Panc1 (cell line): ENCODE measurements at regions not wholly inside any gene's neighbourhood (a gene's known extent, or its start where the extent isn't known, plus 50 kb on each side); places are given as distances from the start of the nearest gene placed in this dataset.

Experiments used
- CTCF ChIP-seq: fragments of 450-650 bp; IDR thresholded peaks from 2 replicates; pipeline ENCODE4 v1.5.1; 2017; ENCODE audit warnings: mild to moderate bottlenecking
- POLR2AphosphoS5 ChIP-seq: IDR thresholded peaks from 2 replicates; pipeline ENCODE4 v1.6.1; 2012; ENCODE audit warnings: mild to moderate bottlenecking, low read depth, low read length, moderate library complexity
- REST ChIP-seq, 2 experiments: IDR thresholded peaks; 2 replicates each; pipeline ENCODE4 v1.6.1; 2011 to 2012; ENCODE audit warnings: low read depth in 2 of 2, control low read depth in 1 of 2, low read length in 1 of 2, mild to moderate bottlenecking in 1 of 2, moderate library complexity in 1 of 2; ENCODE audit not compliant: insufficient read depth in 1 of 2
- SIN3A ChIP-seq: IDR thresholded peaks from 2 replicates; pipeline ENCODE4 v1.6.1; 2012; ENCODE audit warnings: low read depth, mild to moderate bottlenecking, low read length, moderate library complexity, borderline replicate concordance; ENCODE audit not compliant: insufficient read depth
- TCF7L2 ChIP-seq: IDR thresholded peaks from 2 replicates; pipeline ENCODE4 v1.6.1; 2011; ENCODE audit warnings: mild to moderate bottlenecking, low read depth, low read length, inconsistent platforms

GRCh38 chr7:46169384-46169755 lies 248.3 kb upstream of the IGFBP3 start:
- TF ChIP-seq CTCF (no peak), POLR2AphosphoS5 (no peak), REST (IDR thresholded peaks at IDR 0.05; ENCODE audit: insufficient read depth in 1 of 2, low read depth in 2 of 2, low read length in 1 of 2) (no peak), TCF7L2 (no peak), SIN3A (no peak)
